Type B pancreatic cell (in vitro differentiated cells): ENCODE measurements at regions not wholly inside any gene's neighbourhood (a gene's known extent, or its start where the extent isn't known, plus 50 kb on each side); places are given as distances from the start of the nearest gene placed in this dataset.

Experiments used
- DNase-seq: peaks from one replicate; pipeline ENCODE4 v3.0.0; 2021; ENCODE audit warnings: mixed read lengths; ENCODE audit not compliant: unreplicated experiment; ENCODE audit errors: extremely low spot score
- H3K27ac Mint-ChIP-seq: 2 replicates; pipeline ENCODE4 v1.8.0; 2021; ENCODE audit warnings: mild to moderate bottlenecking, mixed read lengths
- H3K27me3 Mint-ChIP-seq: 2 replicates; pipeline ENCODE4 v1.8.0; 2021; ENCODE audit warnings: mixed read lengths
- H3K36me3 Mint-ChIP-seq: 2 replicates; pipeline ENCODE4 v1.8.0; 2021; ENCODE audit warnings: mixed read lengths
- H3K4me1 Mint-ChIP-seq: one replicate; pipeline ENCODE4 v1.8.0; 2021; ENCODE audit warnings: mixed read lengths; ENCODE audit not compliant: unreplicated experiment
- H3K4me3 Mint-ChIP-seq: 2 replicates; pipeline ENCODE4 v1.8.0; 2021; ENCODE audit warnings: mild to moderate bottlenecking, mixed read lengths
- H3K9me3 Mint-ChIP-seq: 2 replicates; pipeline ENCODE4 v1.8.0; 2021; ENCODE audit warnings: mixed read lengths
- CTCF ChIP-seq: fragments of 200-600 bp; sonication (generic); conservative IDR thresholded peaks from 2 replicates; pipeline ENCODE4 v1.5.0; 2021; ENCODE audit warnings: antibody characterized with exemption, mild to moderate bottlenecking

GRCh38 chr18:51639541-51639940 is 442.1 kb upstream of the MEX3C start:
- Mint-ChIP-seq H3K27ac (no peak overlapping the region), H3K4me1 (no peaks in the 10 kb centered on the region), H3K4me3 (no peak overlapping the region), H3K27me3 (no peaks in the 10 kb centered on the region), H3K9me3 (peaks cover 12% of the 10 kb centered on the region), H3K36me3 (no peaks in the 10 kb centered on the region)
- DNase-seq, result no peak
- TF ChIP-seq CTCF, result no peak

- Mint-ChIP-seq H3K27ac (no peak overlapping the region), H3K27me3 (peaks cover 3% of the 10 kb centered on the region), H3K36me3 (no peaks in the 10 kb centered on the region), H3K9me3 (peaks cover 6% of the 10 kb centered on the region), H3K4me3 (no peak overlapping the region), H3K4me1 (no peaks in the 10 kb centered on the region)
- DNase-seq, result no peak
- no peak for TF ChIP-seq CTCF
Measured at GRCh38 chr18:51643483-51643882, 446.0 kb upstream of the MEX3C start.

GRCh38 chr18:51645607-51646006 is 448.1 kb upstream of the MEX3C start:
- Mint-ChIP-seq H3K27ac (no peak overlapping the region), H3K36me3 (no peaks in the 10 kb centered on the region), H3K4me3 (no peak overlapping the region), H3K9me3 (no peaks in the 10 kb centered on the region), H3K4me1 (no peaks in the 10 kb centered on the region), H3K27me3 (peaks cover 3% of the 10 kb centered on the region)
- no peak for TF ChIP-seq CTCF
- DNase-seq, result no peak

- Mint-ChIP-seq H3K27ac (no peak overlapping the region), H3K27me3 (peaks cover 3% of the 10 kb centered on the region), H3K36me3 (no peaks in the 10 kb centered on the region), H3K9me3 (no peaks in the 10 kb centered on the region), H3K4me3 (no peak overlapping the region), H3K4me1 (no peaks in the 10 kb centered on the region)
- TF ChIP-seq CTCF, result no peak
- no peak for DNase-seq
Measured at GRCh38 chr18:51647346-51647745, 449.9 kb upstream of the MEX3C start.

- no peak overlapping the region for H3K27ac Mint-ChIP-seq
- no peaks in the 10 kb centered on the region for H3K36me3 Mint-ChIP-seq
- no peak for DNase-seq
- H3K9me3 Mint-ChIP-seq, result no peaks in the 10 kb centered on the region
- peaks cover 3% of the 10 kb centered on the region for H3K27me3 Mint-ChIP-seq
- H3K4me1 Mint-ChIP-seq, result no peaks in the 10 kb centered on the region
- H3K4me3 Mint-ChIP-seq, result no peak overlapping the region
- no peak for TF ChIP-seq CTCF
Measured at GRCh38 chr18:51647942-51648341, 450.5 kb upstream of the MEX3C start.

- Mint-ChIP-seq H3K9me3 (no peaks in the 10 kb centered on the region), H3K27me3 (peaks cover 3% of the 10 kb centered on the region), H3K36me3 (no peaks in the 10 kb centered on the region), H3K4me1 (no peaks in the 10 kb centered on the region), H3K27ac (no peak overlapping the region), H3K4me3 (no peak overlapping the region)
- TF ChIP-seq CTCF, result no peak
- no peak for DNase-seq
Measured at GRCh38 chr18:51649796-51650195, 452.3 kb upstream of the MEX3C start.
